Bronchial epithelial cell (primary cell): ENCODE measurements at regions not wholly inside any gene's neighbourhood (a gene's known extent, or its start where the extent isn't known, plus 50 kb on each side); places are given as distances from the start of the nearest gene placed in this dataset.
"Not testable (repeated sequence)": the region's sequence is repeated elsewhere in the genome, so short reads cannot be mapped to it uniquely, and the experiment has no call there.

Experiments
- DNase-seq: peaks from one replicate; pipeline ENCODE4 v3.0.0-alpha.2; 2010; ENCODE audit warnings: low read depth
- FAIRE-seq: peaks from 2 replicates; lab custom pipeline; 2011; peaks lifted over from hg19 to GRCh38; lab: Jason Lieb, UNC
- H3K27me3 ChIP-seq: 2 replicates; pipeline ENCODE4 v1.5.1; 2011; ENCODE audit warnings: low read length; ENCODE audit not compliant: control insufficient read depth, insufficient read depth
- H3K36me3 ChIP-seq: 2 replicates; pipeline ENCODE4 v1.5.1; 2011; ENCODE audit warnings: low read length; ENCODE audit not compliant: control insufficient read depth, insufficient read depth
- H3K4me3 ChIP-seq: 2 replicates; pipeline ENCODE4 v1.5.1; 2011; ENCODE audit warnings: mild to moderate bottlenecking, low read depth, low read length, control low read depth
- TF ChIP-seq, protein P1 (sequence below): IDR thresholded peaks from 2 replicates; pipeline ENCODE4 v1.5.1; 2011; ENCODE audit warnings: mild to moderate bottlenecking, moderate library complexity, low read length, control low read depth, inconsistent platforms; ENCODE audit not compliant: insufficient read depth, severe bottlenecking

GRCh38 chr11:71130106-71130505 lies 122.3 kb downstream of the SHANK2 start:
- Histone ChIP-seq H3K4me3 (no peak overlapping the region), H3K36me3 (peaks cover 1% of the 10 kb centered on the region), H3K27me3 (no peaks in the 10 kb centered on the region)
- DNase-seq (peak; percentile 86), FAIRE-seq (no peak)
- TF ChIP-seq, protein P1, sequence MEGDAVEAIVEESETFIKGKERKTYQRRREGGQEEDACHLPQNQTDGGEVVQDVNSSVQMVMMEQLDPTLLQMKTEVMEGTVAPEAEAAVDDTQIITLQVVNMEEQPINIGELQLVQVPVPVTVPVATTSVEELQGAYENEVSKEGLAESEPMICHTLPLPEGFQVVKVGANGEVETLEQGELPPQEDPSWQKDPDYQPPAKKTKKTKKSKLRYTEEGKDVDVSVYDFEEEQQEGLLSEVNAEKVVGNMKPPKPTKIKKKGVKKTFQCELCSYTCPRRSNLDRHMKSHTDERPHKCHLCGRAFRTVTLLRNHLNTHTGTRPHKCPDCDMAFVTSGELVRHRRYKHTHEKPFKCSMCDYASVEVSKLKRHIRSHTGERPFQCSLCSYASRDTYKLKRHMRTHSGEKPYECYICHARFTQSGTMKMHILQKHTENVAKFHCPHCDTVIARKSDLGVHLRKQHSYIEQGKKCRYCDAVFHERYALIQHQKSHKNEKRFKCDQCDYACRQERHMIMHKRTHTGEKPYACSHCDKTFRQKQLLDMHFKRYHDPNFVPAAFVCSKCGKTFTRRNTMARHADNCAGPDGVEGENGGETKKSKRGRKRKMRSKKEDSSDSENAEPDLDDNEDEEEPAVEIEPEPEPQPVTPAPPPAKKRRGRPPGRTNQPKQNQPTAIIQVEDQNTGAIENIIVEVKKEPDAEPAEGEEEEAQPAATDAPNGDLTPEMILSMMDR = no peak

DNA sequence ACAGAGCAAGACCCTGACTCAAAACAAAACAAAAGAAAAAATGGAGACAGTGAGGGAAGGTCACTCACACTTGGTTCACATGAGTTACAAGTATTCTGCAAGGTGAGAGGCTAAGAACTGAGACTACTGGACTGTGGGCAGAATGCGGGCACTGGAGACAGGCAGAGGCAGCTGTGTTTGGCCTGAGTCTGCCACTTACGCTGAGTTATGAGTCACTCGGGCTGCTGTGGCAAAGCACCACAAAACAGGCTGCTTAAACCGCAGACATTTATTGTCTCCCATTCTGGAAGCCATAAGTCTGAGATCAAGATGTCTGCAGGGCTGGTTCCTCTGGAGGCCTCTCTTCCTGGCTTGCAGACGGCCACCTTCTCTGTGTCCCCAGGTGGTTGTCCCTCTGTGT lies 122.8 kb downstream of the SHANK2 start:
- FAIRE-seq = peak; percentile 94
- Histone ChIP-seq H3K4me3 (no peak overlapping the region), H3K36me3 (peaks cover 1% of the 10 kb centered on the region), H3K27me3 (no peaks in the 10 kb centered on the region)
- TF ChIP-seq, protein P1 = no peak
- peak; percentile 86 for DNase-seq

GRCh38 chr11:71127806-71128205 lies 124.6 kb downstream of the SHANK2 start:
- H3K27me3 ChIP-seq = no peaks in the 10 kb centered on the region
- DNase-seq = no peak
- no peak overlapping the region for H3K4me3 ChIP-seq
- FAIRE-seq = peak; percentile 97
- peaks cover 1% of the 10 kb centered on the region for H3K36me3 ChIP-seq
- TF ChIP-seq, protein P1 = no peak

DNA sequence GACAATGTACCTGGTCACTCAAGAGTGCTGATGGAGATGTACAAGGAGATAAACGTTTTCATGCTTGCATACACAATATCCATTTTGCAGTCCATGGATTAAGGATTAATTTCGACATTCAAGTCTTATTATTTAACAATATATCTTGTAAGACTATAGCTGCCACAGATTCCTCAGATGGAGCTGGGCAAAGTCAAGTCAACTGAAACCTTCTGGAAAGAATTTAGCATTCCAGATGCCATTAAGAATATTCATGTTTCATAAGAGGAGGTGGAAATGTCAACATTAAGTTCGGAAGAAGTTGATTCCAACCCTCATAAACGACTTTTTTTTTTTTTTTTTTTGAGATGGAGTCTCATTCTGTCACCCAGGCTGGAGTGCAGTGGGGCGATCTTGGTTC lies 126.0 kb downstream of the SHANK2 start:
- not testable (repeated sequence) for H3K36me3 ChIP-seq, H3K4me3 ChIP-seq, FAIRE-seq, H3K27me3 ChIP-seq, DNase-seq

DNA sequence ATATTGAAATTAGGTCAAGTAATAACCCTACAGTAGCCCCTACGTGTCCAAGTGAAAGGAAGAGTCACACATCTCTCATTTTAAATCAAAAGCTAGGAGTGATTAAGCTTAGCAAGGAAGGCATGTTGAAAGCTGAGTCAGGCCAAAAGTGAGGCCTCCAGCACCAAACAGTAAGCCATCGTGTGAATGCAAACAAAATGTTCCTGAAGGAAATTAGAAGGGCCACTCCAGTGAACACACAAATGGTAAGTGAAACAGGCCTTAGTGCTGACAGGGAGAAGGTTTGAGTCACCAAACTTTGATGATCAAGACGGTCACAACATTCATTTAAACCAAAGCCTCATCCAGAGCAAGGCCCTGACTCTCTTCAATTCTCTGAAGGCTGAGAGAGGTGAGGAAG lies 127.2 kb downstream of the SHANK2 start:
- Histone ChIP-seq H3K4me3 (no peak overlapping the region), H3K27me3 (no peaks in the 10 kb centered on the region), H3K36me3 (no peaks in the 10 kb centered on the region)
- FAIRE-seq = peak; percentile 83
- TF ChIP-seq, protein P1 = no peak
- DNase-seq = peak; percentile 14

GRCh38 chr11:71124127-71124526 lies 128.2 kb downstream of the SHANK2 start:
- Histone ChIP-seq H3K4me3 (no peak overlapping the region), H3K36me3 (no peaks in the 10 kb centered on the region), H3K27me3 (no peaks in the 10 kb centered on the region)
- TF ChIP-seq, protein P1 = no peak
- no peak for DNase-seq
- FAIRE-seq = peak; percentile 88
